Gastrocnemius medialis (tissue), 4 donors: ENCODE measurements at regions not wholly inside any gene's neighbourhood (a gene's known extent, or its start where the extent isn't known, plus 50 kb on each side); places are given as distances from the start of the nearest gene placed in this dataset.

Experiments used
- ATAC-seq, 2 donors: fragments of 150-250 bp; one replicate each; pipeline ENCODE4 v1.9.1; 2016
- DNase-seq, 2 donors: peaks; one replicate each; pipeline ENCODE4 v3.0.0-alpha.2; 2019
- H3K27ac ChIP-seq, 4 donors: fragments of 200-600 bp; sonication (generic); 1 replicate in 1 of 4; 2 replicates in 3 of 4; pipeline ENCODE4 v1.5.1; 2016 to 2018; ENCODE audit warnings: mild to moderate bottlenecking in 2 of 4, moderate library complexity in 1 of 4
- H3K27me3 ChIP-seq, 3 donors: fragments of 200-600 bp; sonication (generic) in 2 of 3; 1 replicate in 1 of 3; 2 replicates in 2 of 3; pipeline versions ENCODE4 v1.5.1 to v1.6.0; 2016 to 2019; ENCODE audit warnings: mild to moderate bottlenecking in 1 of 3, moderate library complexity in 1 of 3
- H3K36me3 ChIP-seq, 2 donors: fragments of 200-600 bp; sonication (generic) in 1 of 2; one replicate each; pipeline ENCODE4 v1.5.1; 2017 to 2018
- H3K4me1 ChIP-seq, 2 donors: fragments of 200-600 bp; sonication (generic) in 1 of 2; one replicate each; pipeline ENCODE4 v1.5.1; 2016 to 2017; ENCODE audit warnings: mild to moderate bottlenecking in 2 of 2
- H3K4me3 ChIP-seq, 4 donors: fragments of 200-600 bp; sonication (generic) in 3 of 4; 1 replicate in 1 of 4; 2 replicates in 3 of 4; pipeline ENCODE4 v1.5.1; 2016 to 2019; ENCODE audit warnings: mild to moderate bottlenecking in 2 of 4
- H3K9me3 ChIP-seq, 3 donors: fragments of 200-600 bp; sonication (generic) in 2 of 3; 1 replicate in 1 of 3; 2 replicates in 2 of 3; pipeline ENCODE4 v1.5.1; 2016 to 2019
- POLR2A ChIP-seq, 2 donors: fragments of 450-650 bp; IDR thresholded peaks; one replicate each; pipeline ENCODE4 v1.6.1; 2017; ENCODE audit warnings: antibody characterized with exemption in 2 of 2, mild to moderate bottlenecking in 2 of 2, moderate library complexity in 2 of 2
- in situ Hi-C, 4 donors: fragments of 200-750 bp; cut with MboI; loops; one replicate each; pipeline versions ENCODE4 v1.15.0 to v1.8.0; 2017; ENCODE audit warnings: low sequenced_read_pairs in 4 of 4
- intact Hi-C: fragments of 100-400 bp; cut with DNase I; formaldehyde crosslinking; loops from one replicate; pipeline ENCODE4 v1.15.1; 2023; ENCODE audit warnings: low total_unique reads
- TF ChIP-seq, protein P1 (sequence below), 5 experiments: fragments of 450-650 bp in 3 of 5; fragments of 200-600 bp in 2 of 5; sonication (generic) in 2 of 5; IDR thresholded peaks in 4 of 5; conservative IDR thresholded peaks in 1 of 5; 1 replicate in 4 of 5; 2 replicates in 1 of 5; pipeline ENCODE4 v1.5.1; 2016 to 2019; ENCODE audit warnings: antibody characterized with exemption in 5 of 5, mild to moderate bottlenecking in 3 of 5, moderate library complexity in 3 of 5

DNA sequence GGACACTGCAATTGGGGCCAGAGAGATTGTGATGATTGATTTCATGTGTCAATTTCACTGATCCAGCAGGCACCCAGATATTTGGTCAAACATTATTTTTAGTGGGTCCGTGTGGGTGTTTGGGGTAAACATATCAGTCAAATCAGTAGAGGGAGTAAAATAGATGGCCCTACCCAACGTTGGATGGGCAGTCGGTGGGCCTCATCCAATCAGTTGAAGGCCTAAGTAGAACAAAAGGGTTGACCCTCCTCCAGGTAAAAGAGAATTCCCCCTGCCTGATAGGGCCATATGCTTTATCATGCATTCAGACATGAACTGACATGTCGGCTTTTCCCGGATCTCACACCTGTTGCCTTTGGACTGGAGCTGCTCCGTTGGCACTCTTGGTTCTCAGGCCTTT, 195.1 kb upstream of the CAND1 start:
- H3K27me3 ChIP-seq, result no peaks in the 10 kb centered on the region
- no peak for TF ChIP-seq POLR2A (IDR thresholded peaks at IDR 0.05)
- TF ChIP-seq, protein P1, sequence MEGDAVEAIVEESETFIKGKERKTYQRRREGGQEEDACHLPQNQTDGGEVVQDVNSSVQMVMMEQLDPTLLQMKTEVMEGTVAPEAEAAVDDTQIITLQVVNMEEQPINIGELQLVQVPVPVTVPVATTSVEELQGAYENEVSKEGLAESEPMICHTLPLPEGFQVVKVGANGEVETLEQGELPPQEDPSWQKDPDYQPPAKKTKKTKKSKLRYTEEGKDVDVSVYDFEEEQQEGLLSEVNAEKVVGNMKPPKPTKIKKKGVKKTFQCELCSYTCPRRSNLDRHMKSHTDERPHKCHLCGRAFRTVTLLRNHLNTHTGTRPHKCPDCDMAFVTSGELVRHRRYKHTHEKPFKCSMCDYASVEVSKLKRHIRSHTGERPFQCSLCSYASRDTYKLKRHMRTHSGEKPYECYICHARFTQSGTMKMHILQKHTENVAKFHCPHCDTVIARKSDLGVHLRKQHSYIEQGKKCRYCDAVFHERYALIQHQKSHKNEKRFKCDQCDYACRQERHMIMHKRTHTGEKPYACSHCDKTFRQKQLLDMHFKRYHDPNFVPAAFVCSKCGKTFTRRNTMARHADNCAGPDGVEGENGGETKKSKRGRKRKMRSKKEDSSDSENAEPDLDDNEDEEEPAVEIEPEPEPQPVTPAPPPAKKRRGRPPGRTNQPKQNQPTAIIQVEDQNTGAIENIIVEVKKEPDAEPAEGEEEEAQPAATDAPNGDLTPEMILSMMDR (IDR thresholded peaks at IDR 0.05 in 4 of 5, conservative IDR thresholded peaks at IDR 0.05 in 1 of 5), result no peak
- no peak overlapping the region for H3K4me3 ChIP-seq
- intact Hi-C loops (no loop called here), in situ Hi-C loops (no loop called here)
- H3K4me1 ChIP-seq, result peaks cover 0 to 5% of the 10 kb centered on the region in 2 donors
- H3K36me3 ChIP-seq, result no peaks in the 10 kb centered on the region
- H3K27ac ChIP-seq, result no peak overlapping the region
- no peak for ATAC-seq
- H3K9me3 ChIP-seq, result no peaks in the 10 kb centered on the region
- no peak for DNase-seq

DNA sequence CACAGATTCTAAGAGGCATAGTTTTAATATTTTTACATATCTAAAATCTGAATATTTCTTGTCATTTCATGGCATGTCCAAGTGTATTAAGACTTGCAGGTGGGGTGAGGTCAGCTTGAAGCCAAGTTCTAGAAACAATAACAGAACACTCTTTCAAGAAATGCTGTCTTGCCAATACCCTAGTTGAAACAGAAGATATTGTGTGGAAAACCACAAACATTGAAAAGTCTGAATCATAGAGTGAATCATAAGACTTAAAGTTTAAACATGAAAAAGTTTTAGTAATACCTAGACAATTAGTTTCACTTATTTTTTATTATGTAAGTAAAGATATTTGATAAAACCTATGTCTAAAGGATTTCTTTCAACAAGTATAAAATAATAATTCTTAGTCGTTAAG, 191.5 kb upstream of the CAND1 start:
- Histone ChIP-seq H3K4me3 (no peak overlapping the region), H3K4me1 (no peaks in the 10 kb centered on the region), H3K9me3 (no peaks in the 10 kb centered on the region), H3K36me3 (no peaks in the 10 kb centered on the region), H3K27ac (no peak overlapping the region), H3K27me3 (no peaks in the 10 kb centered on the region)
- in situ Hi-C loops, result no loop called here
- DNase-seq (no peak), ATAC-seq (no peak)
- no peak for TF ChIP-seq POLR2A (IDR thresholded peaks at IDR 0.05)
- TF ChIP-seq, protein P1 (IDR thresholded peaks at IDR 0.05 in 4 of 5, conservative IDR thresholded peaks at IDR 0.05 in 1 of 5), result no peak
- intact Hi-C loops, result no loop called here

DNA sequence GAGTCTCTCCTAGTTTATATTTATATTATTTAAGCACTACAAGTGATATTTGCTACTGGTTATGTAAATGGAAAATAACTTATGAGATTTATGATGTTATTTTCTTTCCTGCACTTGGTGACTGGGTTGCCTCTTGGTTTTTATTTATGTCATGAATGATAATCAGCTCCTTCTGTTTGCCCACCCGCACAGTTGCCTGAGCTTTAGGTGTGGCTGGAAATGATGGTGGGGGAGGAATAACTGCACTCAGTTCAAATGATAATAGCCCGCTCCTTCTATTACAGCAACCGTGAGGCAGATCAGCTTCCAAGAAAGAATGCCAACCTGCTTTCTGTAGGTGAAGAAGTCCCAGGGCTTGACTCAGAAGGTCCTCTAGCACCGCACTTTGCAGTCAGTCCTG, 190.2 kb upstream of the CAND1 start:
- DNase-seq (no peak), ATAC-seq (no peak)
- in situ Hi-C loops, result no loop called here
- Histone ChIP-seq H3K9me3 (no peaks in the 10 kb centered on the region), H3K27me3 (peaks cover 0 to 5% (median 0%) of the 10 kb centered on the region in 3 donors), H3K27ac (no peak overlapping the region), H3K4me1 (no peaks in the 10 kb centered on the region), H3K36me3 (no peaks in the 10 kb centered on the region), H3K4me3 (no peak overlapping the region)
- intact Hi-C loops, result no loop called here
- TF ChIP-seq, protein P1 (IDR thresholded peaks at IDR 0.05 in 4 of 5, conservative IDR thresholded peaks at IDR 0.05 in 1 of 5), result no peak
- no peak for TF ChIP-seq POLR2A (IDR thresholded peaks at IDR 0.05)

DNA sequence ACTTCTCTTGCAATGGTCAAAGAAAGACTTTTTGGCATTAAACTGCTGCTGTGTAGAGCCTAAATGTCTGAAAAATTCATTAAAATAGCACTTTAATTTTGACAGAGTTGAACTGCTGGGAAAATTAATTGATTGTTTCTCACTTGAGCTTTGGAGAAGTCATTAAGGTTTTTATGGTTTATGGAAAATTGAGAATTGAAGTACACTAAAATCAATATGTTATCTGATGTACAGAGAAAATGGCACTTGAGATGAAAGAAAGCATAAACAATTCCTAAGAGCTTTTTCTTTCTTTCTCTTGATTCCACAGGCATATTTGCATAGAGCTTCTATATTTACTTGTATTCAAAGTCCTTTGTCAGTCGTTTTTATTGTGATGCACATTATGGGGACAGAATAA, 188.5 kb upstream of the CAND1 start:
- Histone ChIP-seq H3K4me1 (no peaks in the 10 kb centered on the region), H3K27ac (no peak overlapping the region), H3K4me3 (no peak overlapping the region), H3K36me3 (no peaks in the 10 kb centered on the region), H3K9me3 (no peaks in the 10 kb centered on the region), H3K27me3 (peaks cover 0 to 8% (median 0%) of the 10 kb centered on the region in 3 donors)
- DNase-seq (no peak), ATAC-seq (no peak)
- in situ Hi-C loops, result no loop called here
- TF ChIP-seq, protein P1 (IDR thresholded peaks at IDR 0.05 in 4 of 5, conservative IDR thresholded peaks at IDR 0.05 in 1 of 5), result no peak
- no peak for TF ChIP-seq POLR2A (IDR thresholded peaks at IDR 0.05)
- intact Hi-C loops, result no loop called here

DNA sequence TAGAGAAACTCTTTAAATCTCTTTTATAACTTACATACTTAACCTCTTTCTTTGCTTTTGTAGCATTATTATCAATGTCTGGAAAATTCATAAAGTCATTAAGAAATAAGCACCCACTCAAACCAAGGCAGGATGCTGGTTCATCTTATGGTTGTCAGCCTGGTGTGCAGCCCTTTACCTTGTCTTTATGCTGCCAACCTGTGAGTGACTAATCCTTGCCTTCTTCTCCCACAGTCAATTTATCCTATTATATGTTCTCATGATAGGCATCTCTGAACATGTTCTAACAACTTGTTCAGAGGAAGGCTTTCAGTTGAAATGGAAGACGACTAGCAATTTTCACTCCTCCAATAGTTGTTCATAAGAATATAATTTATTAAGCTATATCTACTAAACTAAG, 186.9 kb upstream of the CAND1 start:
- no peaks in the 10 kb centered on the region for H3K9me3 ChIP-seq
- no peak overlapping the region for H3K27ac ChIP-seq
- intact Hi-C loops (no loop called here), in situ Hi-C loops (no loop called here)
- H3K36me3 ChIP-seq, result no peaks in the 10 kb centered on the region
- H3K4me1 ChIP-seq, result no peaks in the 10 kb centered on the region
- TF ChIP-seq, protein P1 (IDR thresholded peaks at IDR 0.05 in 4 of 5, conservative IDR thresholded peaks at IDR 0.05 in 1 of 5), result no peak
- no peak for TF ChIP-seq POLR2A (IDR thresholded peaks at IDR 0.05)
- peaks cover 0 to 8% (median 0%) of the 10 kb centered on the region in 3 donors for H3K27me3 ChIP-seq
- DNase-seq, result no peak
- no peak for ATAC-seq
- H3K4me3 ChIP-seq, result no peak overlapping the region
